H1 (cell line): ENCODE measurements at regions not wholly inside any gene's neighbourhood (a gene's known extent, or its start where the extent isn't known, plus 50 kb on each side); places are given as distances from the start of the nearest gene placed in this dataset.

ENCODE experiments used
- CTCF ChIA-PET: fragments of 300-600 bp; sonication (Branson Sonifier 250); formaldehyde crosslinking; loops from one replicate; lab custom pipeline; 2021; ENCODE audit not compliant: partially characterized antibody; lab: Charles Lee
- POLR2A ChIA-PET: fragments of 300-600 bp; sonication (Branson Sonifier 250); formaldehyde crosslinking; loops from one replicate; lab custom pipeline; 2021; ENCODE audit warnings: inconsistent platforms; ENCODE audit not compliant: partially characterized antibody; lab: Charles Lee
- DNase-seq, 2 experiments: peaks; one replicate each; pipeline versions ENCODE4 v3.0.0 to v3.0.0-alpha.2; 2010 to 2022; ENCODE audit warnings: low spot score in 2 of 2, low read depth in 1 of 2, mixed read lengths in 1 of 2
- FAIRE-seq: peaks from 2 replicates; lab custom pipeline; 2011; peaks lifted over from hg19 to GRCh38; lab: Jason Lieb, UNC
- H2AFZ ChIP-seq: 2 replicates; pipeline ENCODE4 v1.8.1; 2012; ENCODE audit warnings: low read length, inconsistent platforms
- H2AK5ac ChIP-seq: 2 replicates; pipeline ENCODE4 v1.6.1; 2013; ENCODE audit warnings: low read depth, low read length
- H2BK120ac ChIP-seq: replicated peaks from 2 replicates; pipeline ENCODE3; 2013; ENCODE audit warnings: low read depth, low read length, inconsistent platforms
- H2BK12ac ChIP-seq: 2 replicates; pipeline ENCODE4 v1.6.1; 2013; ENCODE audit warnings: low read depth, low read length
- H2BK15ac ChIP-seq: 2 replicates; pipeline ENCODE4 v1.6.1; 2013; ENCODE audit warnings: low read length
- H2BK20ac ChIP-seq: 2 replicates; pipeline ENCODE4 v1.6.1; 2013; ENCODE audit warnings: low read length
- H2BK5ac ChIP-seq: 2 replicates; pipeline ENCODE4 v1.6.1; 2013; ENCODE audit warnings: low read depth, low read length
- H3K14ac ChIP-seq: 2 replicates; pipeline ENCODE4 v1.6.1; 2013; ENCODE audit warnings: inconsistent platforms; ENCODE audit not compliant: insufficient read length
- H3K18ac ChIP-seq: 2 replicates; pipeline ENCODE4 v1.6.1; 2013; ENCODE audit warnings: low read length; ENCODE audit errors: extremely low read depth
- H3K23ac ChIP-seq: 2 replicates; pipeline ENCODE4 v1.6.1; 2013; ENCODE audit warnings: inconsistent platforms; ENCODE audit not compliant: insufficient read length
- H3K23me2 ChIP-seq: 2 replicates; pipeline ENCODE4 v1.6.1; 2013; ENCODE audit warnings: low read depth, low read length
- H3K27ac ChIP-seq: 2 replicates; pipeline ENCODE4 v1.6.1; 2011; ENCODE audit warnings: low read depth, low read length, inconsistent platforms
- H3K27me3 ChIP-seq, 4 experiments: replicated peaks in 1 of 4; 1 replicate in 1 of 4; 2 replicates in 3 of 4; pipeline versions ENCODE4 v1.6.1 to v1.8.1; 2011 to 2013; ENCODE audit warnings: low read length in 3 of 4, mild to moderate bottlenecking in 3 of 4, inconsistent platforms in 2 of 4, mixed read lengths in 2 of 4, moderate library complexity in 1 of 4; ENCODE audit not compliant: control insufficient read depth in 3 of 4, insufficient read depth in 3 of 4; ENCODE audit errors: extremely low read depth in 1 of 4
- H3K36me3 ChIP-seq, 4 experiments: 2 replicates each; pipeline versions ENCODE4 v1.6.1 to v1.8.1; 2011 to 2013; ENCODE audit warnings: mild to moderate bottlenecking in 4 of 4, low read length in 3 of 4, moderate library complexity in 2 of 4, control low read depth in 1 of 4, inconsistent platforms in 1 of 4; ENCODE audit not compliant: insufficient read depth in 4 of 4, control insufficient read depth in 2 of 4
- H3K4ac ChIP-seq: replicated peaks from 2 replicates; pipeline ENCODE3; 2013; ENCODE audit warnings: low read length, low read depth, mixed read lengths, inconsistent platforms; ENCODE audit not compliant: insufficient read length
- H3K4me1 ChIP-seq, 4 experiments: replicated peaks in 1 of 4; 1 replicate in 1 of 4; 2 replicates in 3 of 4; pipeline versions ENCODE4 v1.6.1 to v1.8.1; 2011 to 2013; ENCODE audit warnings: low read length in 3 of 4, inconsistent platforms in 2 of 4, mixed read lengths in 1 of 4; ENCODE audit not compliant: insufficient read depth in 4 of 4, control insufficient read depth in 3 of 4
- H3K4me2 ChIP-seq, 2 experiments: 2 replicates each; pipeline versions ENCODE4 v1.6.1 to v1.8.1; 2011 to 2013; ENCODE audit warnings: low read depth in 2 of 2, low read length in 2 of 2, control low read depth in 1 of 2, inconsistent platforms in 1 of 2, mild to moderate bottlenecking in 1 of 2; ENCODE audit not compliant: insufficient read depth in 1 of 2
- H3K4me3 ChIP-seq, 4 experiments: fragments of 200-600, 300-600 bp in 1 of 4; sonication (generic), shearing (Covaris generic), sonication (Bioruptor Twin) in 1 of 4; 2 replicates each; pipeline versions ENCODE4 v1.5.1 to v1.8.1; 2011 to 2016; ENCODE audit warnings: low read length in 4 of 4, low read depth in 3 of 4, control low read depth in 2 of 4, inconsistent platforms in 2 of 4, mild to moderate bottlenecking in 2 of 4, mixed read lengths in 1 of 4, moderate library complexity in 1 of 4; ENCODE audit not compliant: insufficient read depth in 2 of 4; ENCODE audit errors: extremely low read depth in 1 of 4
- H3K56ac ChIP-seq: replicated peaks from 2 replicates; pipeline ENCODE3; 2013; ENCODE audit warnings: low read depth, mild to moderate bottlenecking, mixed read lengths, low read length, inconsistent platforms; ENCODE audit not compliant: insufficient read length
- H3K79me1 ChIP-seq: 2 replicates; pipeline ENCODE4 v1.6.1; 2013; ENCODE audit warnings: low read depth, low read length, control low read depth
- H3K79me2 ChIP-seq, 2 experiments: 2 replicates each; pipeline versions ENCODE4 v1.6.1 to v1.8.1; 2012 to 2013; ENCODE audit warnings: low read length in 2 of 2, mild to moderate bottlenecking in 2 of 2, inconsistent platforms in 1 of 2; ENCODE audit not compliant: insufficient read depth in 2 of 2, control insufficient read depth in 1 of 2
- H3K9ac ChIP-seq, 4 experiments: replicated peaks in 1 of 4; 1 replicate in 1 of 4; 2 replicates in 3 of 4; pipeline versions ENCODE4 v1.6.1 to v1.8.1; 2011 to 2013; ENCODE audit warnings: low read depth in 3 of 4, low read length in 3 of 4, control low read depth in 2 of 4, mild to moderate bottlenecking in 2 of 4, moderate library complexity in 2 of 4, inconsistent platforms in 1 of 4; ENCODE audit errors: extremely low read depth in 1 of 4
- H3K9me3 ChIP-seq, 2 experiments: 2 replicates each; pipeline versions ENCODE4 v1.6.1 to v1.8.1; 2012 to 2013; ENCODE audit warnings: mild to moderate bottlenecking in 2 of 2, moderate library complexity in 2 of 2, control low read depth in 1 of 2, inconsistent platforms in 1 of 2, low read depth in 1 of 2, low read length in 1 of 2, mixed read lengths in 1 of 2; ENCODE audit not compliant: insufficient read depth in 2 of 2
- H4K20me1 ChIP-seq, 2 experiments: replicated peaks in 1 of 2; 2 replicates each; pipeline versions ENCODE3 to v1.8.1; 2011 to 2013; ENCODE audit warnings: inconsistent platforms in 2 of 2, low read length in 2 of 2, mild to moderate bottlenecking in 1 of 2; ENCODE audit not compliant: insufficient read depth in 2 of 2, control insufficient read depth in 1 of 2
- H4K5ac ChIP-seq: 2 replicates; pipeline ENCODE4 v1.6.1; 2013; ENCODE audit warnings: low read length, low read depth, mixed read lengths, inconsistent platforms; ENCODE audit not compliant: insufficient read length
- H4K8ac ChIP-seq: 2 replicates; pipeline ENCODE4 v1.8.0; 2013; ENCODE audit warnings: mild to moderate bottlenecking, moderate library complexity, low read length, inconsistent platforms; ENCODE audit not compliant: insufficient read depth; ENCODE audit errors: extremely low read depth
- H4K91ac ChIP-seq: replicated peaks from 2 replicates; pipeline ENCODE3; 2013; ENCODE audit warnings: low read length, mixed read lengths, inconsistent platforms; ENCODE audit not compliant: insufficient read length
- ASH2L ChIP-seq: fragments of 200-600, 300-600 bp; sonication (generic); IDR thresholded peaks from one replicate; pipeline ENCODE4 v1.7.1; 2017; ENCODE audit warnings: low read length
- BCL11A ChIP-seq, 2 experiments: IDR thresholded peaks; one replicate each; pipeline ENCODE4 v1.6.1; 2011; ENCODE audit warnings: low read depth in 2 of 2, low read length in 2 of 2, mild to moderate bottlenecking in 2 of 2
- CBX8 ChIP-seq: fragments of 300-800, 300-1000 bp; sonication (generic); IDR thresholded peaks from 2 replicates; pipeline ENCODE4 v1.7.1; 2016; ENCODE audit warnings: low read depth, low read length, borderline replicate concordance
- CREB1 ChIP-seq: IDR thresholded peaks from 2 replicates; pipeline ENCODE4 v1.6.1; 2012; ENCODE audit warnings: inconsistent platforms
- KDM1A ChIP-seq: fragments of 200-600, 300-600 bp; sonication (generic); IDR thresholded peaks from 2 replicates; pipeline ENCODE4 v1.7.1; 2016; ENCODE audit warnings: mild to moderate bottlenecking, low read length, borderline replicate concordance
- KDM5A ChIP-seq: fragments of 200-600 bp; IDR thresholded peaks from 2 replicates; pipeline ENCODE4 v1.7.1; 2012; ENCODE audit warnings: mild to moderate bottlenecking, low read length, inconsistent platforms, mixed read lengths
- POU5F1 ChIP-seq: IDR thresholded peaks from 2 replicates; pipeline ENCODE4 v1.6.1; 2011; ENCODE audit warnings: low read depth, mild to moderate bottlenecking, low read length, moderate library complexity
- RFX5 ChIP-seq: IDR thresholded peaks from 2 replicates; pipeline ENCODE4 v1.6.1; 2011; ENCODE audit warnings: low read depth, low read length, improper control_type of control experiment, borderline replicate concordance
- RNF2 ChIP-seq: fragments of 200-900, 300-1000 bp; sonication (generic); IDR thresholded peaks from 2 replicates; pipeline ENCODE4 v1.7.1; 2016; ENCODE audit warnings: borderline replicate concordance, low read depth, mild to moderate bottlenecking, antibody characterized with exemption, low read length; ENCODE audit not compliant: poor library complexity, severe bottlenecking; ENCODE audit errors: missing control alignments
- RXRA ChIP-seq: IDR thresholded peaks from 2 replicates; pipeline ENCODE4 v1.6.1; 2011; ENCODE audit warnings: low read depth, mild to moderate bottlenecking, low read length, moderate library complexity; ENCODE audit not compliant: insufficient read depth
- SIN3A ChIP-seq, 2 experiments: IDR thresholded peaks in 1 of 2; conservative IDR thresholded peaks in 1 of 2; 2 replicates each; pipeline ENCODE4 v1.6.1; 2011 to 2012; ENCODE audit warnings: low read length in 2 of 2, improper control_type of control experiment in 1 of 2, low read depth in 1 of 2, mild to moderate bottlenecking in 1 of 2
- SP4 ChIP-seq: IDR thresholded peaks from 2 replicates; pipeline ENCODE4 v1.6.1; 2012; ENCODE audit warnings: low read length, inconsistent platforms
- SRF ChIP-seq: IDR thresholded peaks from 2 replicates; pipeline ENCODE4 v1.6.1; 2011; ENCODE audit warnings: mild to moderate bottlenecking, low read depth, low read length, moderate library complexity
- TBP ChIP-seq: IDR thresholded peaks from 2 replicates; pipeline ENCODE4 v1.6.1; 2011; ENCODE audit warnings: low read depth, low read length, improper control_type of control experiment
- USF2 ChIP-seq: IDR thresholded peaks from 2 replicates; pipeline ENCODE4 v1.6.1; 2011; ENCODE audit warnings: low read length, improper control_type of control experiment
- WGBS, 2 experiments: shearing (Covaris generic) in 1 of 2; methylation state at CpG; one replicate each; pipeline versions ENCODE4 v1.1.6 to v1.1.7; 2013 to 2015; ENCODE audit warnings: low lambda C conversion rate in 2 of 2, mixed read lengths in 2 of 2, inconsistent platforms in 1 of 2, low coverage in 1 of 2, missing lambda C conversion rate in 1 of 2; ENCODE audit not compliant: insufficient replicate concordance in 2 of 2, insufficient coverage in 1 of 2, insufficient read length in 1 of 2; ENCODE audit errors: extremely low coverage in 1 of 2, missing lambda C conversion rate in 1 of 2; 5-methylcytosine and 5-hydroxymethylcytosine counted together

GRCh38 chrX:20352935-20353336 is 86.2 kb upstream of the RPS6KA3 start:
- FAIRE-seq, result no peak
- TF ChIP-seq POU5F1 (no peak), KDM5A (no peak), SP4 (no peak), CBX8 (no peak), RFX5 (no peak), RNF2 (no peak), KDM1A (no peak), CREB1 (no peak), USF2 (no peak), SRF (no peak), BCL11A (IDR thresholded peaks at IDR 0.05; ENCODE audit: low read depth in 2 of 2, low read length in 2 of 2) (no peak), ASH2L (no peak), RXRA (no peak), SIN3A (conservative IDR thresholded peaks at IDR 0.05 in 1 of 2, IDR thresholded peaks at IDR 0.05 in 1 of 2; ENCODE audit: low read depth in 1 of 2, low read length in 2 of 2) (no peak), TBP (no peak)

More at GRCh38 chrX:20352935-20353336, 86.2 kb upstream of the RPS6KA3 start:
- H3K79me1 ChIP-seq, result no peaks in the 10 kb centered on the region
- H4K8ac ChIP-seq, result no peak overlapping the region
- 90% methylated on average over 3 of the region's 3 CpGs; no CpG with 5 or more reads in 1 of the 2 experiments for WGBS, 2 experiments
- H2BK12ac ChIP-seq, result no peak overlapping the region
- H3K27me3 ChIP-seq, result no peaks in the 10 kb centered on the region
- no peak overlapping the region for H2BK120ac ChIP-seq
- no peaks in the 10 kb centered on the region for H3K23me2 ChIP-seq
- H2AK5ac ChIP-seq, result no peak overlapping the region
- H3K56ac ChIP-seq, result no peak overlapping the region
- H4K20me1 ChIP-seq, result no peaks in the 10 kb centered on the region
- no peak overlapping the region for H3K4ac ChIP-seq
- no peak overlapping the region for H2BK5ac ChIP-seq
- no peak overlapping the region for H4K5ac ChIP-seq
- no peak overlapping the region for H2BK15ac ChIP-seq
- H3K27ac ChIP-seq, result no peak overlapping the region
- H3K9ac ChIP-seq, result no peak overlapping the region
- H3K79me2 ChIP-seq, result no peaks in the 10 kb centered on the region
- CTCF ChIA-PET, result no interaction called here
- no peaks in the 10 kb centered on the region for H3K36me3 ChIP-seq
- no peak overlapping the region for H3K14ac ChIP-seq
- no peak overlapping the region for H2BK20ac ChIP-seq
- H2AFZ ChIP-seq, result no peak overlapping the region
- DNase-seq, result no peak
- POLR2A ChIA-PET, result no interaction called here
- H3K18ac ChIP-seq, result no peak overlapping the region
- no peak overlapping the region for H3K4me2 ChIP-seq
- no peak overlapping the region for H4K91ac ChIP-seq
- no peaks in the 10 kb centered on the region for H3K4me1 ChIP-seq
- H3K4me3 ChIP-seq, result no peak overlapping the region
- H3K9me3 ChIP-seq, result no peaks in the 10 kb centered on the region
- H3K23ac ChIP-seq, result no peak overlapping the region
